Embryonic facial prominence (tissue), 1 donor: ENCODE measurements at regions not wholly inside any gene's neighbourhood (a gene's known extent, or its start where the extent isn't known, plus 50 kb on each side); places are given as distances from the start of the nearest gene placed in this dataset.

Source experiments
- DNase-seq: peaks from one replicate; pipeline ENCODE4 v3.0.0-alpha.2; 2016; ENCODE audit errors: extremely low spot score

GRCh38 chr1:82589588-82589987 is 788.9 kb downstream of the ADGRL2 start:
- no peak for DNase-seq

DNA sequence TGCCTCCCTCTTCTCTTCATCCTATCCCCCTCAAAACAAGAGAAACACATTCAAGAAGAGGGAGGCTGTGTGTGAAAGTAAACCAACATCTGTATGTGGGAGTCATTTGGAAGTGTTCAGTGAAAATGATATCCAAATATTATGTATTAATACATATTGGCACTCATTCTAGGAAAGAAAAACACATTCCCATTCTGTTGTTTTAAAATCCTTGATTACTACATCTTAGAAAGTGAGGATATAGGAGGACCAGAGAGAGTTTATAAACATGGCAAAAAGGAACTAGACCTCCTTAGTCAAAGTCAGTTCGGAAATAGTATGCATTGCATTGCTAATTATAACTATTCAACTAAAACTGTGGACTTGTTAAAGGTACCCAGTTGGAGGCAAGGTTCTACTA is 786.6 kb downstream of the ADGRL2 start:
- no peak for DNase-seq

DNA sequence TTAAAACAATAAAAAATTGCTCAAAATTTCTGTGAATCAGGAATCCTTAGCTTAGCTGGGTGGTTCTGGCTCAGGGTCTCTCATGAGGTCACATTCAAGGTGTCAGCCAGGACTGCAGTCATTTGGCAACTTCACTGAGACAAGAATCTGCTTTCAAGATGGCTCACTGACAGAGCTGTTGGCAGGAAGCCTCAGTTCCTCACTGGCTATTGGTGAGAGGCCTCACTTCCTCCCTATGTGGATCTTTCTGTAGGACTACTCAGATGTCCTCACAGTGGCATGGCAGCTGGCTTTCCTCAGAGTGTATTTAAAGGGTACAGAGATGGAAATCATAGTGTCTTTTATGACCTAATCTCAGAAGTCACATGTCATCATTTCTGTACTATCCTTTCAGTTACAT is 785.7 kb downstream of the ADGRL2 start:
- no peak for DNase-seq

- DNase-seq = no peak
Observed at GRCh38 chr1:82582347-82582746, 781.6 kb downstream of the ADGRL2 start.

GRCh38 chr1:82578086-82578726 is 777.5 kb downstream of the ADGRL2 start:
- DNase-seq = no peak

DNA sequence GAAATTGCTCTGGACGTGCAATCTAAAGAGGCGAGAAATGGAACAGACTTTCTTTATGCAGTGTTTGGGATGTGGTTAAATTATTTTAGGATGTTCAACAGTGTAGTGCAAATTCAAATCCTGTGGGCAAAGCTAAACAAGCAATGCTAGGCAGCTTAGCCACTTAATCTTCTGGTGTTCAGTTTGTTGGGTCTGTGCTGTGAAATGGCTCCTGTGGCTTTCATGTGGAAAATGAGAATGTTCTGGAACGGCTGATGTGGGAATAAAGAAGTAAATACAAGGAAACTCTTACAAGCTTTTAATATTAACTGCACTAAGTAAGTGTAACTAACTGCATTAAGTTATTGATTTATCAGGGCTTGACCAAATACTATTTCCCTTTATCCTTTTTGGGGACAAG is 766.6 kb downstream of the ADGRL2 start:
- DNase-seq = no peak

- DNase-seq = no peak
Observed at GRCh38 chr1:82565546-82565945, 764.8 kb downstream of the ADGRL2 start.

DNA sequence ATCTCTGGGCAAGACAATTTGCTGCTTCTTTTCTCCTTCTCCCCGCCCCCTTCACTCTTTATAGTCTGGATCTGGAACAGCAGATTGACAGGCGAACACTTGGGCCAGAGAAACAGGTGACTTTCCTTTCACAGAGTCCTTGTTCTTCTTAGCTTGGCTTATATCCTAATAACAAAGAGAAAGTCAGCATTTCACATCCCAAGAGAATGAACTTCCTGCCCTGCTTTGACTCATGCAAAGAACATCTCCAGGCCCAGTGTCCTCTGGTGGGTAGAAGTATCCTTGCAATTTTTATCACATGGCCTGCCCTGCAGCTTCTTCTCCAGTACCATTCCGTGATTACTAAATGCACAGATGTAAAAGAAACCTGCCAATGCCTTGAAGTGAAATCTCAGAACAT is 764.4 kb downstream of the ADGRL2 start:
- no peak for DNase-seq

GRCh38 chr1:82564333-82564732 is 763.6 kb downstream of the ADGRL2 start:
- no peak for DNase-seq

GRCh38 chr1:82562448-82562847 is 761.7 kb downstream of the ADGRL2 start:
- no peak for DNase-seq

GRCh38 chr1:82560566-82560965 is 759.8 kb downstream of the ADGRL2 start:
- DNase-seq = no peak

- no peak for DNase-seq
Observed at GRCh38 chr1:82555501-82555900, 754.8 kb downstream of the ADGRL2 start.

- no peak for DNase-seq
Observed at GRCh38 chr1:82549841-82550240, 749.1 kb downstream of the ADGRL2 start.

DNA sequence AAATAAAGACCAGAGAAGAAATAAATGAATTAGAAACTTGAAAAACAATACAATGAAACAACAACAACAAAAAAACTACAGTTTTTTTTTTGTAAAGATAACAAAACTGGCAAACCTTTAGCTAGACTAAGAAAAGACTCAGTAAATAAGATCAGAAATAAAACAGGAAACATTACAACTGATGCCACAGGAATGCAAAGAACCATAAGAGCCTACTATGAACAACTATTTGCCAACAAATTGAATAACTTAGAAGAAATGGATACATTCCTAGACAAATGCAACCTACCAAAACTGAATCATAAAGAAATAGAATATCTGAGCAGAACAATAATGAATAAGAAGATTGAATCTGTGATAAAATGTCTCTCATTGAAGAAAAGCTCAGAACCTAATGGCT is 742.0 kb downstream of the ADGRL2 start:
- no peak for DNase-seq

DNA sequence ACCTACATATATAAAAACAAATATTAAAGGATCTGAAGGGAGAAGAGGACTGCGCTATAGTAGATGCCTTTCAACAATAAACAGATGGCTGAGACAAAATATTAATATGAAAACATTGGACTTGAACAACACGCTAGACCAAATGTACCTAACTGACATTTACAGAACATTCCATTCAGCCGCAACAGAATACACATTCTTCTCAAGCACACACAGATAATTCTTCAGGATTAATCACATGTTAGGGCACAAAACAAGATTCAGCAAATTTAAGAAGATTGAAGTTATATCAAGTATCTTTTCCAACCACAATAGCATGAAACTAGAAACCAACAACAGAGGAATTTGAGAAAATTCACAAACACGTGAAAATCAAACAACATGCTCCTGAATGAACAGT is 741.4 kb downstream of the ADGRL2 start:
- no peak for DNase-seq

GRCh38 chr1:82540006-82540405 is 739.3 kb downstream of the ADGRL2 start:
- no peak for DNase-seq

DNA sequence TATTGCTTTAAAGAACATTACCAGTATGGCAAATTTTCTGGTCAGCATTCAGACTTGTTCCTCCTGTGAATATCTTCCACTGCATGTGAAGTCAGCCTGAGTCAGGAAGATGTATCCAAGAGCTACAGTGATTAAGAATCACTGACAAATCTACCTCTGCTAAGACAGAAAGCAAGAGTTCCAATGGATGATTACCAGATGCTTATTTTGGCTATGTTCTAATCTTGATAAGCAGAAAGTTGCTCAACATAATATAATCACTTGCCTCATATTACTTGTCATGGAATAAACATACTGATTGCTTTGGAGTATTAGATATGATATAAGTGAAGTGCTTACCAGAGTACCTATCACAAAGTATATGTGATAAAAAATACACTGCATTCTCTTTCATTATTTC is 738.1 kb downstream of the ADGRL2 start:
- no peak for DNase-seq

- no peak for DNase-seq
Observed at GRCh38 chr1:82534996-82535395, 734.3 kb downstream of the ADGRL2 start.

DNA sequence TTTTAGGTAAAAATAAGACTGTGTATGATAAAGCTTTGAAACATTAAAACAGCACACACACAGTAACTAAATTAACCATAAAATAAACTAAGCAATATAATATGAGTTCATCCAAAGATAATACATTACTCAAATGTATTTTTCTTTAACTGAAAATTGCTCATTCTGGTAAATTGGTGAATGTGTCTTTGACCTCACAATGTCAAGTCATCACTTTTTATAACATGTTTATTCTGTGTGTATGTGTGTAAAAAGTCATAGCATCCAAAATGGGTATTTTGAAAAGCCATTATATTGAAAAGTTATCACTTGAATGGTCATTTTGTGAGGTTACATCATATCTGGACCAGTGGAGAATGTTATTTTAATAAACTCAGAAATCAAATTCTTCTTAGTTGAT is 724.6 kb downstream of the ADGRL2 start:
- no peak for DNase-seq

- DNase-seq = no peak
Observed at GRCh38 chr1:82520611-82521010, 719.9 kb downstream of the ADGRL2 start.

DNA sequence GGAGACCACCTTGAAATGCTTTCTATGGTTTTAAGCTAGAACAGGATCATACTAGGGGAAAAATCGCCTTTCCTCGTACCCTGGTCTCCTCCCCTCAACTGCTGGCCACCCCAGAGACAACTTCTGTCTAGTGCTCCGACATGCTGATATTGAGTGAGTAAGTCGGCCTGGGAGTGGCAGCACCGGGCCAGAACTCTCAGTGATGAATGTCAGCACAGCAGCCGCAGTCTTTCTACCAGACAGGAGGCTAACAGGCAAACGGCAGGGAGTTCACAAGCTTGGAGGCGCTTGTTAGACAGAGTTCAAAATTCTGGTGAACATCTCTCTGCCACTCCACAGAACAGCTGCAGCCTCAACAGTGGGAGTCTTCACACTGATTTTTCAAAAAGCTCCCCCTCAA is 716.9 kb downstream of the ADGRL2 start:
- no peak for DNase-seq

GRCh38 chr1:82515650-82516049 is 714.9 kb downstream of the ADGRL2 start:
- no peak for DNase-seq

DNA sequence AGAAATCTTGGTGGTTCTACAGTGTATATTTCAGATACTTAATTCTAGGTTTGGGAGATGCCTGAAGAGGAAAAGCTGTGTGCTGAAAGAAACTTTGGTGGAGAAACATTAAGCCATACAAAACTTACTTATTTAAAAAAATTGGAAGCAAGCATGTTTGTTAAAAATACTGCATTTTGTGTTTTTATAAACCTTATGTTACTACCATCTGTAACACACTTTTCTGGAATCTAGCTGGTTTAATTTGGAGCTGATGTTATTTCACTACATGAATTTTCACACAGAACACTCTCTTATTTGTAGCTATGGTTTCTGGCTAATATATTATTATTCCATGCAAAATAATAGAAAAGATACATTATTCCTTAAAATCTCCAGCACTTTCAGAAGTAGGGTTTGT is 710.7 kb downstream of the ADGRL2 start:
- DNase-seq = no peak

- no peak for DNase-seq
Observed at GRCh38 chr1:82510431-82510830, 709.7 kb downstream of the ADGRL2 start.
